GM10266 (cell line): ENCODE measurements at regions not wholly inside any gene's neighbourhood (a gene's known extent, or its start where the extent isn't known, plus 50 kb on each side); places are given as distances from the start of the nearest gene placed in this dataset.
"Not testable (repeated sequence)": the region's sequence is repeated elsewhere in the genome, so short reads cannot be mapped to it uniquely, and the experiment has no call there.

Source experiments
- DNase-seq: peaks from one replicate; pipeline ENCODE4 v3.0.0; 2012; ENCODE audit errors: extremely low spot score
- TF ChIP-seq, protein P1 (sequence below): IDR thresholded peaks from 2 replicates; pipeline ENCODE4 v1.5.1; 2012; ENCODE audit warnings: mild to moderate bottlenecking, low read depth; ENCODE audit not compliant: control insufficient read depth, insufficient read depth; ENCODE audit errors: missing control alignments

DNA sequence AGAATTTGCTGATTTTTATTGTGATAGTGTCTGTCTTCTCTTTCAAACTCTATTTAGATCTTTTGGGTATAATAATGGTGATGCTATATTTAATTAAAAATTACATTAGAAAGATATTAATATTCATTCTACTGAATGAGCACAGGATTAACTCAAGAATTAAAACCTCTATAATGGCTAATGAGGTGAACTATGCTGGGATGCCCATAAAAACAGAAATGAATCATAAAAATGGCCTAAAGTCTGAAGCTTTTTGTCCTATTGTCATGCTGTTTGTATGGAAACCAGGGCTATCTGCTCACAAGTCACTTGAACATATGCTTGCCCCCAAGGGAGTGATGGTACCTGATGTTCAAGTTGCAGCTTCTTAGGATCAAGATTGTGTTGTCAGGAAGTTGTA lies 76.2 kb upstream of the ICA1 start:
- TF ChIP-seq, protein P1, sequence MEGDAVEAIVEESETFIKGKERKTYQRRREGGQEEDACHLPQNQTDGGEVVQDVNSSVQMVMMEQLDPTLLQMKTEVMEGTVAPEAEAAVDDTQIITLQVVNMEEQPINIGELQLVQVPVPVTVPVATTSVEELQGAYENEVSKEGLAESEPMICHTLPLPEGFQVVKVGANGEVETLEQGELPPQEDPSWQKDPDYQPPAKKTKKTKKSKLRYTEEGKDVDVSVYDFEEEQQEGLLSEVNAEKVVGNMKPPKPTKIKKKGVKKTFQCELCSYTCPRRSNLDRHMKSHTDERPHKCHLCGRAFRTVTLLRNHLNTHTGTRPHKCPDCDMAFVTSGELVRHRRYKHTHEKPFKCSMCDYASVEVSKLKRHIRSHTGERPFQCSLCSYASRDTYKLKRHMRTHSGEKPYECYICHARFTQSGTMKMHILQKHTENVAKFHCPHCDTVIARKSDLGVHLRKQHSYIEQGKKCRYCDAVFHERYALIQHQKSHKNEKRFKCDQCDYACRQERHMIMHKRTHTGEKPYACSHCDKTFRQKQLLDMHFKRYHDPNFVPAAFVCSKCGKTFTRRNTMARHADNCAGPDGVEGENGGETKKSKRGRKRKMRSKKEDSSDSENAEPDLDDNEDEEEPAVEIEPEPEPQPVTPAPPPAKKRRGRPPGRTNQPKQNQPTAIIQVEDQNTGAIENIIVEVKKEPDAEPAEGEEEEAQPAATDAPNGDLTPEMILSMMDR, result no peak
- DNase-seq, result no peak

DNA sequence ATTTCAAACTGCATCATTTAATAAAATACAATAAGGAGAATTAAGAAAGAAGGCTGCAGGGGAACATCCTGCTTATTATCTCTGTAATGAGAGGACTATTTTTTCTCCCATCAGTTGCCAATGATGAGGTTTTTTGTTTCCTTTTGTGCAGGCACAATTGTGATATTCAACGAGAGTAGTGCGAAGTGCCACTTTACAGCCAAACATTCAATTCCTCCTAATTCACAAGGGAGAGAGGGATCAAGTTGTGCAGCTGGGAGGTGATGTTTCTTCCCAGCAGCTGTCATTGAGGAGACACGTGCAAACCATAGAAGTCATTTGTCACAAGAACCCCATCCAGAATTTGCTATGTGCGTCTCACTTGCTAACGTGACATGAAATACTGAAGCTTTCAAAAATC lies 81.6 kb upstream of the ICA1 start:
- TF ChIP-seq, protein P1, result no peak
- DNase-seq, result no peak

DNA sequence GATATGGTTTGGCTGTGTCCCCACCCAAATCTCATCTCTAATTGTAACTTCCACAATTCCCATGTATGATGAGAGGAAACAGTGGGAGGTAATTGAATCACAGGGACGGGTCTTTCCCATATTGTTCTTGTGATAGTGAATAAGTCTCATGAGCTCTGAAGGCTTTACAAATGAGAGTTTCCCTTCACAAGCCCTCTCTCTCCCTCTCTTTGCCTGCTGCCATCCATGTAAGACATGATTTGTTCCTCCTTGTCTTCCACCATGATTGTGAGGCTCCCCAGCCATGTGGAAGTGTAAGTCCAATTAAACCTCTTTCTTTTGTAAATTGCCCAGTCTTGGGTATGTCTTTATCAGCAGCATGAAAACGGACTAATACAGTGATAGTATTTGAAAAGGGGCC lies 85.4 kb upstream of the ICA1 start:
- DNase-seq, result not testable (repeated sequence)

DNA sequence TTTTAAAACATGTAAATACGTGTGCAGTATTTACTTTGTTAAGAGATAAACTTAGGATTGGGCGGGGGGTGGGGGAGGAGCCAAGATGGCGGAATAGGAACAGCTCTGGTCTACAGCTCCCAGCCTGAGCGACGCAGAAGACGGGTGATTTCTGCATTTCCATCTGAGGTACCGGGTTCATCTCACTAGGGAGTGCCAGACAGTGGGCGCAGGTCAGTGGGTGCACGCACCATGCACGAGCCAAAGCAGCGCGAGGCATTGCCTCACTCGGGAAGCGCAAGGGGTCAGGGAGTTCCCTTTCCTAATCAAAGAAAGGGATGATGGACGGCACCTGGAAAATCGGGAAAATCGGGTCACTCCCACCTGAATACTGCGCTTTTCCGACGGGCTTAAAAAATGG lies 81.8 kb upstream of the NXPH1 start:
- DNase-seq, result not testable (repeated sequence)

DNA sequence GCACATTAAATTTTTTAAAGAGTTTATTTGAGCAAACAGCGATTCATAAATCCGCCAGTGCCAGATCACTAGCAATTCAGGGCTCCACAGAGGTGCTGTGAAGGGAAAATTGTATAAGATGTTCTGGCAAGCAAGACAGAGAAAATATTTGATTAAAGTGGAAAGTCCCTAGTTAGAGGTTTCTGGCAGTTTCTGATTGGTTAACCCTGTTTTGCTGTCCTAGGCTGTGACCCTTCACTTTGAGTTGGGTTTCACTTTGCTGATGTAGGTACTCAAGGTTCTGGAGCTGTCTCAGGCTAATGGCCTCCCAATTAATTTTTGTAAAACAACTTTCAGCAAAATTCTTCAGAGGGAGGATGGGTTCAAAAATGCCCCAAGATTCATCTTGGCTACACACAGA lies 79.4 kb upstream of the NXPH1 start:
- TF ChIP-seq, protein P1, result no peak
- no peak for DNase-seq

DNA sequence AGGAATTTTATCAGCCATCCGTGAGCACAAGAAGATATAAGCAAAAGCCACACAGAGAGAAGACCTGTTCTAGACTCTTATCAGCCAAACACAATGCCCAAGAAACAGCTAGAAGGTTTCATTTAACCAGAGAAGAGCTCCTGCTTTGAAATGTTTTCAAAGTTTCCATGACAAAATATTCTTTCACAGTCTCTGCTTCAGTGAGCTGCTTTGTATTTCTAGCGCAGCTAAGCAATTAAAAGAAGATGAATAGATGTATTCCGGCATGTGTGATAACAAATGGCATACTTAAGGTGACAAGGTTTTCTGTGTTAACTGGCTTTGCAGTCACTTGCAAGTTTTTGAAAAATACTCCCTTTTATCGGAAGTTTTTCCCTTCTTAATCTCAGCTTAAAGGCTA lies 78.9 kb upstream of the NXPH1 start:
- TF ChIP-seq, protein P1, result no peak
- DNase-seq, result no peak

DNA sequence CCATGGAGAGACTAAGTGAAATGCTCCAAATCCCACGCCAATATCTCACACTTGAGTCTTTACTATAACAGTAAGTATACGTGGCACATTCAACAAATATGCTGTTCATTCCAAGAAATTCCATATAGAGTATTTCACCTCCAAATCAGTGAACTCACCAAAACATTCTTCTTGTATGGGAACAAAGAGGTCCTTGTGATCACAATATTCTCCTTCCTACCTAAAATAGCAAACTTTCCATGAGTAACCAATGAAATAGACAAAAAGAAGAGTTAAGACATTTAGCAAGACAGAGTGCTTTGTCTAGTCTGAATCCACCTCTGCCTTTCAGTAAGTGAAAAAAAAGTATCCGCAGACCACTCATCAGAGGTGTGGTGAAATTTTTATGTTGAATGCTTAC lies 77.3 kb upstream of the NXPH1 start:
- TF ChIP-seq, protein P1, result no peak
- no peak for DNase-seq

DNA sequence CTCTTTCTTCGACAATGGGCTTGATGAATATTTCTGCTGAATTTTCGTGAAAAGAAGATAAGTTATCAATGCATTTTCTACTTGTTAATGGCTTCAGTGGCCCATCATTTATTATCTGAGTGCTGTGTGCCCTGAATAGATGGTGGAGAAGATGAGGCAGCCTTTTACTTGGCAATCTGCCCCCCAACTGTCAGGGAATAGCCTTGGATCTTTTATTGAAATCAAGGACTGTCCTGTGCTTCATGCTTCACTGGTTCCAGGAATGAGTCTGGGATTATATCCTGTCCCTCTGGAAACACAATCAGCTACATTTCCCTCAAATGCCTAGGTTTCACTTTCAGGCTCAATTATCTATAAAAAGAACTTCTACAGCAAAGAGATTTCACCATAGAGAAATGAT lies 75.9 kb upstream of the NXPH1 start:
- DNase-seq, result no peak
- TF ChIP-seq, protein P1, result no peak

DNA sequence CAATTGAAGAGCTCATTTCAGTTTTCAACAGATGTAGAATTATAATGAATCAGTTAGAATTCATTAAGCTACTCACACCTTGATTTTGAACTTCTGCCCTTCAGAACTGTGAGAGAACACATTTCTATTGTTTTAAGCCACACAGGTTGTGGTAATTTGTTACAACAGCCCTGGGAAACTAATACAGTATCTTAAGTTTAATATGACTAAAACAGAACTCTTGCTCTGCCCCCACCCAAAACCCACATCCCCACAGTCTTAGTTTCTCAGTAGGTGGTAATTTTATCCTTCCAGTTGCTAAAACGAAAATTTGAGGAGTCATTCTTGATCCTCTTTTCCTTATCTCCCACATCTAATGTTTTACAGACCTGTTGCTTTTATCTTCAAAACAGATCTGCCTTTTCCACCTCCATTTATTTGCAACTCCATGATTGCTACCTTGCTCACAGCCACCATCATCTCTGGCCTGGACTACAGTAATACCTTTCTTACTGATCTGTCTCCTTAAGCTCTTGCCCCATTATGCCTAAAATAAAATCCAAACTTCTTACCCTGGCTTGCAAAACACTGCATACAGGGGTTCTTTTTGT lies 72.8 kb upstream of the NXPH1 start:
- DNase-seq, result no peak
- TF ChIP-seq, protein P1, result no peak
